Calu3 (cell line): ENCODE measurements at regions not wholly inside any gene's neighbourhood (a gene's known extent, or its start where the extent isn't known, plus 50 kb on each side); places are given as distances from the start of the nearest gene placed in this dataset.

Experiments
- BruUV-seq: library from RNA; stranded (reverse); fragments of 400-500 nt; replicated peaks from 2 replicates; lab custom pipeline; 2021; lab: Mats Ljungman, UMichigan
- CTCF ChIA-PET: fragments of 300-600 bp; sonication (Branson Sonifier 250); formaldehyde crosslinking; loops from one replicate; lab custom pipeline; 2022; ENCODE audit warnings: antibody characterized with exemption; lab: Charles Lee
- DNase-seq: peaks from one replicate; pipeline ENCODE4 v3.0.0; 2022
- H3K27ac Mint-ChIP-seq: one replicate; pipeline ENCODE4 v1.8.0; 2022; ENCODE audit warnings: mixed read lengths; ENCODE audit not compliant: unreplicated experiment
- H3K27me3 Mint-ChIP-seq: one replicate; pipeline ENCODE4 v1.8.0; 2022; ENCODE audit warnings: mixed read lengths; ENCODE audit not compliant: unreplicated experiment
- H3K36me3 Mint-ChIP-seq: one replicate; pipeline ENCODE4 v1.8.0; 2022; ENCODE audit warnings: mild to moderate bottlenecking, moderate library complexity, mixed read lengths; ENCODE audit not compliant: insufficient read depth, unreplicated experiment
- H3K4me1 Mint-ChIP-seq: one replicate; pipeline ENCODE4 v1.8.0; 2022; ENCODE audit warnings: mild to moderate bottlenecking, low read depth, mixed read lengths; ENCODE audit not compliant: unreplicated experiment
- H3K4me3 Mint-ChIP-seq: one replicate; pipeline ENCODE4 v1.8.0; 2022; ENCODE audit warnings: mild to moderate bottlenecking, low read depth, moderate library complexity, mixed read lengths; ENCODE audit not compliant: unreplicated experiment
- H3K9me3 Mint-ChIP-seq: one replicate; pipeline ENCODE4 v1.8.0; 2022; ENCODE audit warnings: low read depth, mixed read lengths; ENCODE audit not compliant: unreplicated experiment
- CTCF ChIP-seq: fragments of 200-600 bp; IDR thresholded peaks from one replicate; pipeline ENCODE4 v1.8.0; 2022; ENCODE audit warnings: antibody characterized with exemption; ENCODE audit not compliant: unreplicated experiment
- intact Hi-C: fragments of 100-400 bp; cut with micrococcal nuclease; formaldehyde crosslinking; loops from one replicate; pipeline ENCODE4 v1.10.0; 2022; ENCODE audit not compliant: unreplicated experiment

GRCh38 chr5:156273325-156273724, 53.6 kb upstream of the SGCD start:
- Mint-ChIP-seq H3K27me3 (no peaks in the 10 kb centered on the region), H3K36me3 (no peaks in the 10 kb centered on the region), H3K27ac (no peak overlapping the region), H3K4me3 (no peak overlapping the region), H3K9me3 (peaks cover 10% of the 10 kb centered on the region), H3K4me1 (no peaks in the 10 kb centered on the region)
- CTCF ChIA-PET, result no interaction called here
- intact Hi-C loops, result no loop called here
- DNase-seq, result no peak
- no TSS peak for BruUV-seq
- no peak for TF ChIP-seq CTCF

- Mint-ChIP-seq H3K4me1 (no peaks in the 10 kb centered on the region), H3K27ac (no peak overlapping the region), H3K9me3 (peaks cover 8% of the 10 kb centered on the region), H3K4me3 (no peak overlapping the region), H3K36me3 (no peaks in the 10 kb centered on the region), H3K27me3 (no peaks in the 10 kb centered on the region)
- TF ChIP-seq CTCF, result no peak
- no peak for DNase-seq
- BruUV-seq, result no TSS peak
- intact Hi-C loops, result no loop called here
- CTCF ChIA-PET, result no interaction called here
Observed at GRCh38 chr5:156274453-156274852, 52.5 kb upstream of the SGCD start.
